ENCODE measurements at regions not wholly inside any gene's neighbourhood (a gene's known extent, or its start where the extent isn't known, plus 50 kb on each side); places are given as distances from the start of the nearest gene placed in this dataset.

- Histone ChIP-seq H3K36me3 (ENCODE audit: control insufficient read depth, insufficient read depth, low read length) (no peaks in the 10 kb centered on the region), H3K9me3 (no peaks in the 10 kb centered on the region; the same call in 1 of the 2 replicates), H3K4me1 (no peaks in the 10 kb centered on the region), H3K27me3 (replicated peaks; ENCODE audit: control insufficient read depth, insufficient read depth, low read length) (no peaks in the 10 kb centered on the region), H3K4me3 (ENCODE audit: low read depth, low read length) (no peak overlapping the region)
- no TSS peak for BruUV-seq (replicated peaks)
- ChIA-PET CTCF (no interaction called here), POLR2A (no interaction called here)
- no peak for DNase-seq
- no peak overlapping the region for H3K27ac Mint-ChIP-seq (ENCODE audit: unreplicated experiment)
- peaks cover 3% of the 10 kb centered on the region for H3K27me3 Mint-ChIP-seq (ENCODE audit: insufficient read depth, unreplicated experiment)
- H3K4me3 Mint-ChIP-seq (ENCODE audit: unreplicated experiment) = no peak overlapping the region
- intact Hi-C loops (cut with micrococcal nuclease; ENCODE audit: unreplicated experiment) = no loop called here
- TF ChIP-seq, protein P1, sequence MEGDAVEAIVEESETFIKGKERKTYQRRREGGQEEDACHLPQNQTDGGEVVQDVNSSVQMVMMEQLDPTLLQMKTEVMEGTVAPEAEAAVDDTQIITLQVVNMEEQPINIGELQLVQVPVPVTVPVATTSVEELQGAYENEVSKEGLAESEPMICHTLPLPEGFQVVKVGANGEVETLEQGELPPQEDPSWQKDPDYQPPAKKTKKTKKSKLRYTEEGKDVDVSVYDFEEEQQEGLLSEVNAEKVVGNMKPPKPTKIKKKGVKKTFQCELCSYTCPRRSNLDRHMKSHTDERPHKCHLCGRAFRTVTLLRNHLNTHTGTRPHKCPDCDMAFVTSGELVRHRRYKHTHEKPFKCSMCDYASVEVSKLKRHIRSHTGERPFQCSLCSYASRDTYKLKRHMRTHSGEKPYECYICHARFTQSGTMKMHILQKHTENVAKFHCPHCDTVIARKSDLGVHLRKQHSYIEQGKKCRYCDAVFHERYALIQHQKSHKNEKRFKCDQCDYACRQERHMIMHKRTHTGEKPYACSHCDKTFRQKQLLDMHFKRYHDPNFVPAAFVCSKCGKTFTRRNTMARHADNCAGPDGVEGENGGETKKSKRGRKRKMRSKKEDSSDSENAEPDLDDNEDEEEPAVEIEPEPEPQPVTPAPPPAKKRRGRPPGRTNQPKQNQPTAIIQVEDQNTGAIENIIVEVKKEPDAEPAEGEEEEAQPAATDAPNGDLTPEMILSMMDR (IDR thresholded peaks at IDR 0.05; ENCODE audit: insufficient read depth in 1 of 2, low read depth in 1 of 2, low read length in 1 of 2, severe bottlenecking in 1 of 2, unreplicated experiment in 1 of 2) = no peak
- no peaks in the 10 kb centered on the region for H3K9me3 Mint-ChIP-seq (ENCODE audit: unreplicated experiment)
- peaks cover 7% of the 10 kb centered on the region for H3K4me1 Mint-ChIP-seq (ENCODE audit: low read depth, unreplicated experiment)
- no peaks in the 10 kb centered on the region for H3K36me3 Mint-ChIP-seq (ENCODE audit: insufficient read depth, unreplicated experiment)
Measured at GRCh38 chr11:92523611-92524010, 299.0 kb downstream of the FAT3 start.

DNA sequence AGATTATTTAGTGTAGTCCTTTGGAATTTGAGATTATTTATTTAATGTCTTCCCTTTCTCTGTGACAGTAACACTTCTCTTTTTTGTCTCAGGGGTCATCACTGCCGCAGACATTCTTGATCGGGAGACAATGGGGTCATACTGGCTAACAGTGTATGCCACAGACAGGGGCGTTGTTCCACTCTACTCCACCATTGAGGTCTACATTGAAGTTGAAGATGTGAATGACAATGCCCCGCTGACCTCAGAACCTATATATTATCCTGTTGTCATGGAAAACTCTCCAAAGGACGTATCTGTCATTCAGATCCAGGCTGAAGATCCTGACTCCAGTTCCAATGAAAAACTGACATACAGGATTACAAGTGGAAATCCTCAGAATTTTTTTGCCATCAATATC, 299.9 kb downstream of the FAT3 start:
- no peak for DNase-seq
- Mint-ChIP-seq H3K4me3 (ENCODE audit: unreplicated experiment) (no peak overlapping the region), H3K36me3 (ENCODE audit: insufficient read depth, unreplicated experiment) (no peaks in the 10 kb centered on the region), H3K27me3 (ENCODE audit: insufficient read depth, unreplicated experiment) (peaks cover 3% of the 10 kb centered on the region), H3K27ac (ENCODE audit: unreplicated experiment) (no peak overlapping the region), H3K4me1 (ENCODE audit: low read depth, unreplicated experiment) (peaks cover 7% of the 10 kb centered on the region), H3K9me3 (ENCODE audit: unreplicated experiment) (no peaks in the 10 kb centered on the region)
- Histone ChIP-seq H3K4me1 (no peaks in the 10 kb centered on the region), H3K36me3 (ENCODE audit: control insufficient read depth, insufficient read depth, low read length) (no peaks in the 10 kb centered on the region), H3K9me3 (no peaks in the 10 kb centered on the region; the same call in 1 of the 2 replicates), H3K4me3 (ENCODE audit: low read depth, low read length) (no peak overlapping the region), H3K27me3 (replicated peaks; ENCODE audit: control insufficient read depth, insufficient read depth, low read length) (no peaks in the 10 kb centered on the region)
- TF ChIP-seq, protein P1 (IDR thresholded peaks at IDR 0.05; ENCODE audit: insufficient read depth in 1 of 2, low read depth in 1 of 2, low read length in 1 of 2, severe bottlenecking in 1 of 2, unreplicated experiment in 1 of 2) = no peak
- intact Hi-C loops (cut with micrococcal nuclease; ENCODE audit: unreplicated experiment) = no loop called here
- POLR2A ChIA-PET = no interaction called here
- CTCF ChIA-PET = no interaction called here
- BruUV-seq (replicated peaks) = no TSS peak

DNA sequence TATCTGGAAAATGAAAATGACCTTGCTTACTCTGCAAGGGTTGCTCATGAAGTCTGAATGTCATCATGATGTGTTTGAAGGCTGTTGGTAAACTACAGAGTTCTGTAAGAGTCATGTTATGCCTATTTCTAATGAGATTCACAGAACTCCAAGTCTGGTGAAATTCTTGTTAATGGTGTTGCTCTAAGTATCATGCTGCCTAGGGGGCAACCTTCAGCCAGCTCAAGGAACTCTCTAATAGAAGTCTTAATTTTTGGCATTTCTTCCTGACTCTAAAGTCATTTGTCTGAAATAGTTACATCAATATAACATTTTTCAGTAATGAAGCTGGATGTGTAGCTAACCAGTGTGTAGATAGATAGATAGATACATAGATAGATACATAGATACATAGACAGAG, 302.8 kb downstream of the FAT3 start:
- Mint-ChIP-seq H3K27ac (ENCODE audit: unreplicated experiment) (no peak overlapping the region), H3K9me3 (ENCODE audit: unreplicated experiment) (no peaks in the 10 kb centered on the region), H3K4me1 (ENCODE audit: low read depth, unreplicated experiment) (peaks cover 4% of the 10 kb centered on the region), H3K4me3 (ENCODE audit: unreplicated experiment) (no peak overlapping the region), H3K27me3 (ENCODE audit: insufficient read depth, unreplicated experiment) (peaks cover 3% of the 10 kb centered on the region), H3K36me3 (ENCODE audit: insufficient read depth, unreplicated experiment) (no peaks in the 10 kb centered on the region)
- Histone ChIP-seq H3K9me3 (no peaks in the 10 kb centered on the region), H3K4me1 (no peaks in the 10 kb centered on the region), H3K36me3 (ENCODE audit: control insufficient read depth, insufficient read depth, low read length) (no peaks in the 10 kb centered on the region), H3K27me3 (replicated peaks; ENCODE audit: control insufficient read depth, insufficient read depth, low read length) (no peaks in the 10 kb centered on the region), H3K4me3 (ENCODE audit: low read depth, low read length) (no peak overlapping the region)
- BruUV-seq (replicated peaks) = no TSS peak
- no peak for DNase-seq
- TF ChIP-seq, protein P1 (IDR thresholded peaks at IDR 0.05; ENCODE audit: insufficient read depth in 1 of 2, low read depth in 1 of 2, low read length in 1 of 2, severe bottlenecking in 1 of 2, unreplicated experiment in 1 of 2) = no peak
- intact Hi-C loops (cut with micrococcal nuclease; ENCODE audit: unreplicated experiment) = loop anchor here (2.0 kb wide), 1 partner anchor 25 kb away; no protein-coding TSS in a partner anchor
- ChIA-PET POLR2A (no interaction called here), CTCF (no interaction called here)

Measured in Caco-2 (cell line).